ENCODE measurements at regions not wholly inside any gene's neighbourhood (a gene's known extent, or its start where the extent isn't known, plus 50 kb on each side); places are given as distances from the start of the nearest gene placed in this dataset.

DNA sequence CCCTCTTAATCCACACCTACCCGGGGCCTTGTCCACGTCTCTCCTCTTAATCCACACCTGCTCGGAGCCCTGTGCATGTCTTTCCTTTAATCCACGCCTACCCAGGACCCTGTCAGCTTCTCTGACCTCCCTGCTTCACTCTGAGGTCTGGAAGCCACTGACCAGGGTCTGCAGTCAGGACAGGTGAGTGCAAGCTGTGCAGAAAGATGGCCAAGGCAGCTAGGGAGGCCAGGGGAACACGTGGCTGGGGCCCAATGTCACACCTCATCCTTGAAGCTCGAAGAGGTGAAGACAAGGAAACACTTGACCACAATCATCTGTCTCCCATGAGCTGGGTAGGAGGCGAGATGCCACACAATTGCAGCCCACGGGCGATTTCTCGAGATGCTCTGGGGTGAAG lies 1516.9 kb downstream of the BRD1 start:
- TF ChIP-seq, protein P1, sequence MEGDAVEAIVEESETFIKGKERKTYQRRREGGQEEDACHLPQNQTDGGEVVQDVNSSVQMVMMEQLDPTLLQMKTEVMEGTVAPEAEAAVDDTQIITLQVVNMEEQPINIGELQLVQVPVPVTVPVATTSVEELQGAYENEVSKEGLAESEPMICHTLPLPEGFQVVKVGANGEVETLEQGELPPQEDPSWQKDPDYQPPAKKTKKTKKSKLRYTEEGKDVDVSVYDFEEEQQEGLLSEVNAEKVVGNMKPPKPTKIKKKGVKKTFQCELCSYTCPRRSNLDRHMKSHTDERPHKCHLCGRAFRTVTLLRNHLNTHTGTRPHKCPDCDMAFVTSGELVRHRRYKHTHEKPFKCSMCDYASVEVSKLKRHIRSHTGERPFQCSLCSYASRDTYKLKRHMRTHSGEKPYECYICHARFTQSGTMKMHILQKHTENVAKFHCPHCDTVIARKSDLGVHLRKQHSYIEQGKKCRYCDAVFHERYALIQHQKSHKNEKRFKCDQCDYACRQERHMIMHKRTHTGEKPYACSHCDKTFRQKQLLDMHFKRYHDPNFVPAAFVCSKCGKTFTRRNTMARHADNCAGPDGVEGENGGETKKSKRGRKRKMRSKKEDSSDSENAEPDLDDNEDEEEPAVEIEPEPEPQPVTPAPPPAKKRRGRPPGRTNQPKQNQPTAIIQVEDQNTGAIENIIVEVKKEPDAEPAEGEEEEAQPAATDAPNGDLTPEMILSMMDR (conservative IDR thresholded peaks at IDR 0.05; ENCODE audit: low read depth, low read length) = no peak
- no peak for TF ChIP-seq RCOR1 (IDR thresholded peaks at IDR 0.05; ENCODE audit: insufficient replicate concordance, low read length)

All from IMR-90 (cell line).